Activated CD4-positive, alpha-beta memory T cell treated with anti-CD3 and anti-CD28 coated beads for 36 hours (primary cell): ENCODE measurements at regions not wholly inside any gene's neighbourhood (a gene's known extent, or its start where the extent isn't known, plus 50 kb on each side); places are given as distances from the start of the nearest gene placed in this dataset.
"Not testable (repeated sequence)": the region's sequence is repeated elsewhere in the genome, so short reads cannot be mapped to it uniquely, and the experiment has no call there.

Source experiments
- CTCF ChIA-PET: fragments of 350-600 bp; sonication (Branson Sonifier 250); formaldehyde crosslinking; loops from one replicate; lab custom pipeline; 2021; ENCODE audit warnings: antibody characterized with exemption, inconsistent platforms; lab: Charles Lee
- POLR2A ChIA-PET: fragments of 350-600 bp; sonication (Branson Sonifier 250); formaldehyde crosslinking; loops from one replicate; lab custom pipeline; 2021; ENCODE audit warnings: antibody characterized with exemption; lab: Charles Lee
- DNase-seq: peaks from one replicate; pipeline ENCODE4 v3.0.0-alpha.2; 2020
- H3K27ac Mint-ChIP-seq: one replicate; pipeline ENCODE4 v1.8.0; 2021; ENCODE audit warnings: mixed read lengths
- H3K27me3 Mint-ChIP-seq: one replicate; pipeline ENCODE4 v1.8.0; 2021; ENCODE audit warnings: mixed read lengths
- H3K36me3 Mint-ChIP-seq: one replicate; pipeline ENCODE4 v1.8.0; 2021; ENCODE audit warnings: mixed read lengths
- H3K4me1 Mint-ChIP-seq: one replicate; pipeline ENCODE4 v1.8.0; 2021; ENCODE audit warnings: low read depth, mixed read lengths
- H3K4me3 Mint-ChIP-seq: one replicate; pipeline ENCODE4 v1.8.0; 2021; ENCODE audit warnings: mild to moderate bottlenecking, mixed read lengths
- H3K9me3 Mint-ChIP-seq: one replicate; pipeline ENCODE4 v1.8.0; 2021; ENCODE audit warnings: mixed read lengths
- intact Hi-C: fragments of 100-400 bp; cut with micrococcal nuclease; formaldehyde crosslinking; loops from one replicate; pipeline ENCODE4 v1.15.1; 2023

DNA sequence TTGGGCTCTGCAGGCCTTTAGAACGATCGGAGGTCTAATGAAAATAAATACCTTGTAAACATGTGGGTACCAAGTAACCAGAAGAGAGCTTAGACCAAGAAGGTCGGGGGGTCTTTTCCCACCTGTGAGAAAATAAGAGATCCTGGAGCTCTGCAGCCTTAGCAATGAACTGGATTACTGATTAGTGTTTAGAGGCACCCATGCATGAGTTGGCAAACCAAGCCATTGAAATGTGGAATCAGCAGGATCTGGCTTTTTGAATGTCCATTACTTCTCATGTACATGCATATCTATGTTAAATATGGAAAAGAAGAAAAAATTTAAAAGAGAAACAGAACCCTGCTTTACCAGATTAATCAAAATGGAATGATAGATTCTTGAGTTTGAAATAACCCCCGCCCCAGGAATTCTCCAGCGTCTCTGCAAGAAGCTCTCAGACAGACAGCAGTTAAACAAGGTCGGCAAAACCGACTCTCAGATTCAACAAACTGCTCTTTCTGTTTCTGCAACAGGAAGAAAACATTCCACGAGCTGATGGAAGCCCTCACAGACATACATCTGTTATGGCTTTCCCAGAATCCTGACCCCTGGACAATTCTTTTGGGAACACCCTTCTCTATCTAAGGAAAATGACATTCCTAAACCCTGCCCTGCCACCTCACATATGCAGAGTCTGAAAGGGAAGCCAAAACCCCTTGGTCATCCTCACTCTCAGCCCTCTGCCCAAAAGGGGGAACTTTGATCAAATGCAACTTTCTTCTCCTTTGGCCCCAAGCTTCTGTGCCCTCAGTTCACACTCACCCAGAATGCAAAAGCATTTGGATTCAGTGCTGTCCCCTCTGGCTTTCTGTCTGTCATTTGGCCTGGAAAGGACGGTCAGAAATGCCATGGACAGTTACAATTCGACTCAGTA lies 78.7 kb upstream of the EN2 start:
- Mint-ChIP-seq H3K4me3 (no peak overlapping the region), H3K27ac (no peak overlapping the region), H3K36me3 (no peaks in the 10 kb centered on the region), H3K27me3 (peaks cover 88% of the 10 kb centered on the region), H3K9me3 (no peaks in the 10 kb centered on the region), H3K4me1 (peaks cover 32% of the 10 kb centered on the region)
- ChIA-PET POLR2A (no interaction called here), CTCF (interaction anchor here (0.5 to 3.6 kb wide), 21 partner anchors 9 to 465 kb away, joined by 3 to 21 read pairs (median 3); partner anchors contain the start of gene CNPY1)
- DNase-seq = no peak
- intact Hi-C loops = loop anchor here (5.0 to 10.0 kb wide), 2 partner anchors 428 to 1626 kb away; no protein-coding TSS in a partner anchor

- no peak overlapping the region for H3K4me3 Mint-ChIP-seq
- peak; percentile 82 for DNase-seq
- ChIA-PET CTCF (interaction anchor here (0.5 to 3.6 kb wide), 21 partner anchors 8 to 453 kb away, joined by 3 to 21 read pairs (median 3); partner anchors contain the start of gene CNPY1), POLR2A (no interaction called here)
- H3K27me3 Mint-ChIP-seq = peaks cover 88% of the 10 kb centered on the region
- H3K36me3 Mint-ChIP-seq = no peaks in the 10 kb centered on the region
- H3K4me1 Mint-ChIP-seq = peaks cover 22% of the 10 kb centered on the region
- H3K27ac Mint-ChIP-seq = no peak overlapping the region
- intact Hi-C loops = loop anchor here (1.0 to 2.0 kb wide), 2 partner anchors 70 to 154 kb away; no protein-coding TSS in a partner anchor
- H3K9me3 Mint-ChIP-seq = no peaks in the 10 kb centered on the region
Observed at GRCh38 chr7:155380221-155380861, 77.6 kb upstream of the EN2 start.

DNA sequence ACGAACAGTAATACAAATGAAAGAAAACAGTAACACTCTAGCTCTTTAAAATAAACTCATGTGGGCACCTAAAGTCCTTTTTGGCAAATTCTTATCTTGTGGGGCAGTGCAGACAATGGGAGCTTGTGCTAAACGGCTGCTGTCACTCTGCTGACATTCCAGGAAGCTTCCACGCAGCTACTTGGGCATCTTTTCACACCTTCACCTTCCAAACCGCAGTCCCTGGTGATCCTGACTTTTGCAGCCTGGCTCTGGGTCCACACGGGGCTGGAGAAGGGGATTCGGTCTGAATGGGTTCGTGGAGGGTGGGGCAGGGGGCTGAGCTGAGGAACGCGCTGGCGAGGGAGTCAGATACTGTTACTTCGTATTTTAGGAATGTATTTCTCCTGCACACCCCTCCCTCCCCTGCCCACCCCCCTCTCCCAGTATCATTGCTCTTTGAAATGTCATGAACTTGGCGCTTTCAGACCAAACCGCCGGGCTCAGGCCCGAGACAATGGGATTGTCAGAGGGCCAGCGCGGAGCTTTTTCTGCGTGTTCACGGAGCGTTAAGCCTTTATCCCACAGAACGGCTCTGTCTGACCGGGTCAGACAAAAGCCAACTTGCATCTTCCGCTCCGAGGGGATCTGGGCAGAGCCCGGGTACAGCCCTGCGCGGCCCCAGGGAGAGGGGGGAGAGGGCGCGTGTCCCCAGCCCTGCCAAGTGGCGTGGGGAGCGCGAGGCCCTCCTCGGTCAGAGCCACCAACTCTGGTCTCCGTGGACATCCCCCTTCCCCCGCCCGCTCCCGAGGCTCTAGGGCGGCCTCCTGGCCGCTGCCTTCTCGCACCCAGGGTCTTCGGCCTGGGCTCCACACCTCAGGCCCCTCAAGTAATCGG lies 76.7 kb upstream of the EN2 start:
- Mint-ChIP-seq H3K36me3 (no peaks in the 10 kb centered on the region), H3K9me3 (no peaks in the 10 kb centered on the region), H3K27ac (no peak overlapping the region), H3K4me1 (peaks cover 15% of the 10 kb centered on the region), H3K27me3 (peaks cover 86% of the 10 kb centered on the region), H3K4me3 (no peak overlapping the region)
- ChIA-PET POLR2A (no interaction called here), CTCF (interaction anchor here (0.7 to 3.6 kb wide), 10 partner anchors 9 to 454 kb away, joined by 3 to 21 read pairs (median 5); no protein-coding TSS in a partner anchor)
- intact Hi-C loops = loop anchor here (1.0 to 2.0 kb wide), 2 partner anchors 70 to 153 kb away; no protein-coding TSS in a partner anchor
- DNase-seq = no peak

- Mint-ChIP-seq H3K9me3 (no peaks in the 10 kb centered on the region), H3K4me3 (no peak overlapping the region), H3K27ac (no peak overlapping the region), H3K4me1 (peaks cover 15% of the 10 kb centered on the region), H3K27me3 (peaks cover 80% of the 10 kb centered on the region), H3K36me3 (no peaks in the 10 kb centered on the region)
- intact Hi-C loops = loop anchor here (2.0 kb wide), 1 partner anchor 69 kb away; no protein-coding TSS in a partner anchor
- DNase-seq = no peak
- ChIA-PET CTCF (interaction anchor here (0.7 to 1.2 kb wide), 2 partner anchors 91 to 334 kb away, joined by 3 read pairs; no protein-coding TSS in a partner anchor), POLR2A (no interaction called here)
Observed at GRCh38 chr7:155381852-155382801, 75.8 kb upstream of the EN2 start.

DNA sequence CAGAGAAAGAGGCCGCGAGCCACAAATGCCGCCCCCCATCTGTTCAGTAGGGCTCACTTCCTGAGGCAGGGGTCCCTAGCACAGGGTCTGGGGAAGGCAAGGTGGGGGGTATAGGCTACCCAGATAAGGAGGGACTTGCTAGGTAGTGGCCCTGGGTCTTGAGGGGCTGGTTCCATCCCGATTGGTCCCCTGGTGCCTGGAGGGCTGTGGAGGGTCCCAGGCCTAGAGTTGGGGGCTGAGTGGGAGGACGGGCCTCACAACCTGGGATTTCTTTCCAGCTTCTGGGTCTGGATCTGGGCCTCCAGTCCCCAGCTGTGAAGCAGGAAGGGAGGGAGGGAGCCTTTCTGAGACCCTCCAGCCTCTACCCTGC lies 75.1 kb upstream of the EN2 start:
- Mint-ChIP-seq H3K9me3 (no peaks in the 10 kb centered on the region), H3K4me1 (peaks cover 13% of the 10 kb centered on the region), H3K36me3 (no peaks in the 10 kb centered on the region), H3K27me3 (peaks cover 81% of the 10 kb centered on the region), H3K27ac (no peak overlapping the region), H3K4me3 (no peak overlapping the region)
- no peak for DNase-seq
- intact Hi-C loops = no loop called here
- CTCF ChIA-PET = no interaction called here
- POLR2A ChIA-PET = no interaction called here

- Mint-ChIP-seq H3K36me3 (no peaks in the 10 kb centered on the region), H3K27me3 (peaks cover 78% of the 10 kb centered on the region), H3K27ac (no peak overlapping the region), H3K4me3 (no peak overlapping the region), H3K9me3 (no peaks in the 10 kb centered on the region), H3K4me1 (peaks cover 13% of the 10 kb centered on the region)
- ChIA-PET CTCF (no interaction called here), POLR2A (no interaction called here)
- intact Hi-C loops = no loop called here
- DNase-seq = no peak
Observed at GRCh38 chr7:155383756-155384491, 74.0 kb upstream of the EN2 start.

DNA sequence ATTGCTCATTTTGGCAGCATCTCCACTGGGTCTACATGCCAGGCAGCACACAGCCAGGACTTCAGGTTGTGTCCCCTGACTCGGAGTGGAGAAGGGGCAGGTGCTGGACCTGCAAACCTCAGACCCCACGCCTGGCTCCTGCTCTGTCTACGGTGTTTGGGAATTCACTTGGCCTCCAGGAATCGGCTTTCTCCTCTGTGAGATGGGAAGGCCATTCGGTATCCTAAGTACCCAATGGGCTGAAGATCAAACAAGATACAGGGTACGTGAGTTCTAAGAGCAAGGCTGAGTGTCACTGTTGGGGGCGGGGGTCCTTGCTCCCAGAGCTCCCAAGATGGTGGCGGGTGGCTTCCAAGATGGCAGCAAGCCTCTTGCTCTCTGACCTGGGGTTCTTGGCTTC lies 73.2 kb upstream of the EN2 start:
- no peaks in the 10 kb centered on the region for H3K36me3 Mint-ChIP-seq
- intact Hi-C loops = no loop called here
- DNase-seq = no peak
- no peak overlapping the region for H3K27ac Mint-ChIP-seq
- H3K27me3 Mint-ChIP-seq = peaks cover 74% of the 10 kb centered on the region
- H3K4me1 Mint-ChIP-seq = peaks cover 13% of the 10 kb centered on the region
- H3K4me3 Mint-ChIP-seq = no peak overlapping the region
- H3K9me3 Mint-ChIP-seq = no peaks in the 10 kb centered on the region
- ChIA-PET CTCF (no interaction called here), POLR2A (no interaction called here)

DNA sequence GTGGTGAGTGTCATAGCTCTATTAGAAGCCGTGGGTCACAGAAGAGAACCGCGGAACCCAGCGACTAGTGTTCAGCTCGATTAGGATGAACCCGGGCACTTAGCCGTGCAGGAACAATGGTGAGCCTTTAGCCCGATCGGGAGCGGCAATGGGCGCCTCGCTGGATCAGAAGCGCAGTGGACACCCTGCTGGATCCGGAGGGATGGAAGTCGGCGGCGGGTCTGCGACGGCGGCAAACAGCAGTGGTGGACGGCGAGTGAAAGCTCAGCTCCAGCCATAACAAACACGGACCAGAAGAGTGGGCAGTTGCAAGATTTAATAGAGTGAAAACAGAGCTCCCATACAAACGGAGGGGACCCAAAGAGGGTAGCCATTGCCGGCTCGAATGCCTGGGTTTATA lies 72.7 kb upstream of the EN2 start:
- H3K4me3 Mint-ChIP-seq, H3K9me3 Mint-ChIP-seq, H3K27ac Mint-ChIP-seq, H3K36me3 Mint-ChIP-seq, intact Hi-C loops, POLR2A ChIA-PET, DNase-seq, CTCF ChIA-PET: not testable (repeated sequence)
- Mint-ChIP-seq H3K27me3 (peaks cover 70% of the 10 kb centered on the region), H3K4me1 (peaks cover 13% of the 10 kb centered on the region)

GRCh38 chr7:155386608-155387007 lies 71.3 kb upstream of the EN2 start:
- intact Hi-C loops = no loop called here
- Mint-ChIP-seq H3K36me3 (no peaks in the 10 kb centered on the region), H3K4me1 (peaks cover 3% of the 10 kb centered on the region), H3K27ac (no peak overlapping the region), H3K9me3 (no peaks in the 10 kb centered on the region), H3K27me3 (peaks cover 63% of the 10 kb centered on the region), H3K4me3 (no peak overlapping the region)
- POLR2A ChIA-PET = no interaction called here
- no peak for DNase-seq
- CTCF ChIA-PET = no interaction called here

DNA sequence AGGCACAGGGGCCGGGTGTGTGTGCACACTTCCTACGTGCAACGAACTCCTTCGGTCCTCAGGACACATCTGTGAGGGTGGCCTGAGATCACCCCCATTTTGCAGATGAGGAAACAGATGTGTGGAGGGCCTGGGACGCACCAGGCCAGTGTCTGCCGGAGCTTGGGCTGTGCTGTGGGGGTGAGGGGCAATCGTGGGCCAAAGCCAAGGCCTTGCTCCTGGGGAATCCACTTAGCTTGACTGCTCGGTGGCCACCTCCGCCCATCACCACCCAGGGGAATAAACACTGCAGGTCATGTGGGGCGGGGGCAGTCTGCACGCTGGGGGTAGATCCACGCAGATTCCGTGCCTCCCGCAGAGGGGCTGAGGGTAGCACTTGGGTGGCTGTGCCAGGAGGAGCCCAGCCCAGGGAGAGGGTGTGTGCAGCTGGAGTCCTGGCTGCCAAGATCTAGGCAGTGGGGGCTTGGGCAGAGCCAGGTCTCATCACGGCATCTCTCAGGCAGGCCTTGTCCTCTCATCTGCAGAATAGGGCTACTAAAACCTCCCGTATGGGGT lies 70.8 kb upstream of the EN2 start:
- Mint-ChIP-seq H3K27me3 (peaks cover 59% of the 10 kb centered on the region), H3K36me3 (no peaks in the 10 kb centered on the region), H3K4me3 (no peak overlapping the region), H3K27ac (no peak overlapping the region), H3K9me3 (no peaks in the 10 kb centered on the region), H3K4me1 (no peaks in the 10 kb centered on the region)
- intact Hi-C loops = no loop called here
- DNase-seq = no peak
- ChIA-PET POLR2A (no interaction called here), CTCF (no interaction called here)
